HepG2 (cell line): ENCODE measurements at regions not wholly inside any gene's neighbourhood (a gene's known extent, or its start where the extent isn't known, plus 50 kb on each side); places are given as distances from the start of the nearest gene placed in this dataset.

Experiments
- FLYWCH1 ChIP-seq: sonication (generic); formaldehyde crosslinking; IDR thresholded peaks from 2 replicates; pipeline ENCODE4 v1.8.1; 2023; ENCODE audit warnings: mild to moderate bottlenecking, missing genetic modification reagents
- JDP2 ChIP-seq: sonication (generic); formaldehyde crosslinking; IDR thresholded peaks from 2 replicates; pipeline ENCODE4 v1.8.1; 2022; ENCODE audit warnings: missing genetic modification reagents, borderline replicate concordance
- KDM3A ChIP-seq: IDR thresholded peaks from 2 replicates; pipeline ENCODE4 v1.6.1; 2018; ENCODE audit warnings: low read depth, missing compliant biosample characterization
- MXD3 ChIP-seq: IDR thresholded peaks from 2 replicates; pipeline ENCODE4 v1.6.1; 2016; ENCODE audit warnings: mild to moderate bottlenecking, missing biosample characterization, missing genetic modification reagents
- NR1H2 ChIP-seq: sonication (generic); formaldehyde crosslinking; IDR thresholded peaks from 2 replicates; pipeline ENCODE4 v1.8.1; 2022; ENCODE audit warnings: low read depth, missing genetic modification reagents, borderline replicate concordance
- SNAPC2 ChIP-seq: sonication (generic); formaldehyde crosslinking; IDR thresholded peaks from 2 replicates; pipeline ENCODE4 v1.8.1; 2022; ENCODE audit warnings: mild to moderate bottlenecking, missing genetic modification reagents
- ZBTB37 ChIP-seq: sonication (generic); formaldehyde crosslinking; IDR thresholded peaks from 2 replicates; pipeline ENCODE4 v1.4.0; 2020; ENCODE audit warnings: mild to moderate bottlenecking, missing genetic modification reagents
- ZBTB39 ChIP-seq: sonication (generic); formaldehyde crosslinking; IDR thresholded peaks from 2 replicates; pipeline ENCODE4 v1.5.0; 2020; ENCODE audit warnings: missing genetic modification reagents
- ZFP36L2 ChIP-seq: sonication (generic); formaldehyde crosslinking; IDR thresholded peaks from 2 replicates; pipeline ENCODE4 v1.4.0; 2020; ENCODE audit warnings: missing genetic modification reagents
- ZNF589 ChIP-seq: sonication (generic); formaldehyde crosslinking; conservative IDR thresholded peaks from 2 replicates; pipeline ENCODE4 v1.8.0; 2022; ENCODE audit warnings: mild to moderate bottlenecking, moderate library complexity, missing genetic modification reagents
- ZNF710 ChIP-seq: sonication (generic); formaldehyde crosslinking; IDR thresholded peaks from 2 replicates; pipeline ENCODE4 v1.5.0; 2020; ENCODE audit warnings: mild to moderate bottlenecking, missing genetic modification reagents, borderline replicate concordance
- ZNF766 ChIP-seq: sonication (generic); formaldehyde crosslinking; IDR thresholded peaks from 2 replicates; pipeline ENCODE4 v1.5.0; 2020; ENCODE audit warnings: missing genetic modification reagents, borderline replicate concordance

GRCh38 chr16:10265770-10266615 is 83.8 kb upstream of the GRIN2A start (continued):
- peak; percentile 72; the same call in 1 of the 2 replicates for TF ChIP-seq ZNF589
- TF ChIP-seq ZNF766 (CRISPR knock-in tag): peak; percentile 98
- peak; percentile 53; the same call in 1 of the 2 replicates for TF ChIP-seq JDP2 (CRISPR knock-in tag)
- peak; percentile 74; the same call in 1 of the 2 replicates for TF ChIP-seq ZBTB39 (CRISPR knock-in tag)
- TF ChIP-seq SNAPC2 (CRISPR knock-in tag): peak; percentile 96
- peak; percentile 91; the same call in 1 of the 2 replicates for TF ChIP-seq ZNF710 (CRISPR knock-in tag)
- 0 out of 2 replicates have a peak, but pooled peaks have one; percentile 6 for TF ChIP-seq MXD3 (CRISPR knock-in tag)
- peak; percentile 54; the same call in 1 of the 2 replicates for TF ChIP-seq FLYWCH1 (CRISPR knock-in tag)
- peak; percentile 32; the same call in 1 of the 2 replicates for TF ChIP-seq ZBTB37 (CRISPR knock-in tag)
- 0 out of 2 replicates have a peak, but pooled peaks have one; percentile 79 for TF ChIP-seq ZFP36L2
- peak; percentile 94; the same call in 1 of the 2 replicates for TF ChIP-seq NR1H2 (CRISPR knock-in tag)
- peak; percentile 96 for TF ChIP-seq KDM3A
